ENCODE measurements at regions not wholly inside any gene's neighbourhood (a gene's known extent, or its start where the extent isn't known, plus 50 kb on each side); places are given as distances from the start of the nearest gene placed in this dataset.
A peak's percentile ranks its signal among the peaks of the same experiment; 100 is the strongest.

GRCh38 chr12:34402228-34402898 is 380.1 kb downstream of the ALG10 start:
- peak; percentile 87 for DNase-seq (ENCODE audit: low spot score)

- peak; percentile 82 for DNase-seq (ENCODE audit: low spot score)
Measured at GRCh38 chr12:34402899-34403705, 380.8 kb downstream of the ALG10 start.

- peak; percentile 64 for DNase-seq (ENCODE audit: low spot score)
Measured at GRCh38 chr12:34403706-34404376, 381.5 kb downstream of the ALG10 start.

- peak; percentile 77 for DNase-seq (ENCODE audit: low spot score)
Measured at GRCh38 chr12:34404377-34405285, 382.3 kb downstream of the ALG10 start.

GRCh38 chr12:34405286-34406227 is 383.3 kb downstream of the ALG10 start:
- DNase-seq (ENCODE audit: low spot score): peak; percentile 86

GRCh38 chr12:34406228-34406995 is 384.1 kb downstream of the ALG10 start:
- peak; percentile 69 for DNase-seq (ENCODE audit: low spot score)

GRCh38 chr12:34406996-34407300 is 384.7 kb downstream of the ALG10 start:
- peak; percentile 39 for DNase-seq (ENCODE audit: low spot score)

- DNase-seq (ENCODE audit: low spot score): no peak
Measured at GRCh38 chr12:34407813-34408212, 385.5 kb downstream of the ALG10 start.

- DNase-seq (ENCODE audit: low spot score): peak; percentile 53
Measured at GRCh38 chr12:34431509-34431908, 409.2 kb downstream of the ALG10 start.

Measured in mesenteric fat pad (tissue), 1 donor.